ENCODE measurements at regions not wholly inside any gene's neighbourhood (a gene's known extent, or its start where the extent isn't known, plus 50 kb on each side); places are given as distances from the start of the nearest gene placed in this dataset.

GRCh38 chr22:48182846-48183805 lies 1420.7 kb downstream of the TBC1D22A start:
- no peak overlapping the region for H3K27ac ChIP-seq
- TF ChIP-seq EP300 (IDR thresholded peaks at IDR 0.05) (no peak), CTCF (IDR thresholded peaks at IDR 0.05) (no peak), POLR2A (IDR thresholded peaks at IDR 0.05) (no peak), POLR2AphosphoS5 (IDR thresholded peaks at IDR 0.05) (no peak)
- no peaks in the 10 kb centered on the region for H3K4me1 ChIP-seq
- H3K27me3 ChIP-seq = no peaks in the 10 kb centered on the region
- no peaks in the 10 kb centered on the region for H3K36me3 ChIP-seq
- DNase-seq = no peak
- H3K9me3 ChIP-seq = no peaks in the 10 kb centered on the region
- WGBS, 2 donors = 75 to 83% methylated on average over 25 of the region's 25 CpGs
- intact Hi-C loops (cut with DNase I) = no loop called here
- H3K4me3 ChIP-seq = no peak overlapping the region

- H3K9me3 ChIP-seq = no peaks in the 10 kb centered on the region
- H3K27me3 ChIP-seq = no peaks in the 10 kb centered on the region
- WGBS, 2 donors = 82% methylated on average over 5 of the region's 5 CpGs
- no peak overlapping the region for H3K4me3 ChIP-seq
- no peak for TF ChIP-seq POLR2A (IDR thresholded peaks at IDR 0.05)
- no peak overlapping the region for H3K27ac ChIP-seq
- H3K36me3 ChIP-seq = no peaks in the 10 kb centered on the region
- no peaks in the 10 kb centered on the region for H3K4me1 ChIP-seq
- intact Hi-C loops (cut with DNase I) = no loop called here
- no peak for DNase-seq
These were observed 1419.6 kb downstream of the TBC1D22A start for GRCh38 chr22:48182031-48182430.

GRCh38 chr22:48181263-48181955 lies 1419.0 kb downstream of the TBC1D22A start:
- no peak overlapping the region for H3K27ac ChIP-seq
- no peaks in the 10 kb centered on the region for H3K4me1 ChIP-seq
- H3K9me3 ChIP-seq = no peaks in the 10 kb centered on the region
- intact Hi-C loops (cut with DNase I) = no loop called here
- no peaks in the 10 kb centered on the region for H3K27me3 ChIP-seq
- DNase-seq = no peak
- H3K36me3 ChIP-seq = no peaks in the 10 kb centered on the region
- no peak for TF ChIP-seq POLR2AphosphoS5 (IDR thresholded peaks at IDR 0.05)
- no peak for TF ChIP-seq EP300 (IDR thresholded peaks at IDR 0.05)
- no peak for TF ChIP-seq CTCF (IDR thresholded peaks at IDR 0.05)
- TF ChIP-seq POLR2A (IDR thresholded peaks at IDR 0.05) = no peak
- WGBS, 2 donors = 93 to 95% methylated on average over 18 of the region's 18 CpGs
- H3K4me3 ChIP-seq = no peak overlapping the region

GRCh38 chr22:48180631-48181030 lies 1418.2 kb downstream of the TBC1D22A start:
- 86 to 91% methylated on average over 4 of the region's 4 CpGs for WGBS, 2 donors
- no peak for DNase-seq
- no peak overlapping the region for H3K27ac ChIP-seq

More at GRCh38 chr22:48180631-48181030, 1418.2 kb downstream of the TBC1D22A start:
- no peak for TF ChIP-seq EP300 (IDR thresholded peaks at IDR 0.05)
- TF ChIP-seq POLR2AphosphoS5 (IDR thresholded peaks at IDR 0.05) = no peak
- no peak for TF ChIP-seq POLR2A (IDR thresholded peaks at IDR 0.05)
- no peak for TF ChIP-seq CTCF (IDR thresholded peaks at IDR 0.05)
- Histone ChIP-seq H3K36me3 (no peaks in the 10 kb centered on the region), H3K4me1 (no peaks in the 10 kb centered on the region), H3K27me3 (no peaks in the 10 kb centered on the region), H3K9me3 (no peaks in the 10 kb centered on the region), H3K4me3 (no peak overlapping the region)
- intact Hi-C loops (cut with DNase I) = no loop called here
